ENCODE measurements at regions not wholly inside any gene's neighbourhood (a gene's known extent, or its start where the extent isn't known, plus 50 kb on each side); places are given as distances from the start of the nearest gene placed in this dataset.
"Not testable (repeated sequence)": the region's sequence is repeated elsewhere in the genome, so short reads cannot be mapped to it uniquely, and the experiment has no call there.

GRCh38 chr7:120191423-120191822, 81.6 kb upstream of the KCND2 start:
- H3K27ac ChIP-seq (ENCODE audit: low read depth, low read length, severe bottlenecking); H3K4me1 ChIP-seq (ENCODE audit: control insufficient read depth, insufficient read depth, low read length, poor library complexity, severe bottlenecking); H3K36me3 ChIP-seq (ENCODE audit: control insufficient read depth, insufficient read depth, low read length); H3K4me3 ChIP-seq (ENCODE audit: extremely low read depth, insufficient read depth, low read length, poor library complexity, severe bottlenecking); H3K9me3 ChIP-seq (ENCODE audit: control insufficient read depth, low read length): not testable (repeated sequence)
- WGBS, 2 experiments (ENCODE audit: insufficient coverage in 2 of 2), result no CpG with 5 or more reads among the region's 1 CpG

- no peaks in the 10 kb centered on the region for H3K9me3 ChIP-seq (ENCODE audit: control insufficient read depth, low read length)
- no peaks in the 10 kb centered on the region for H3K4me1 ChIP-seq (ENCODE audit: control insufficient read depth, insufficient read depth, low read length, poor library complexity, severe bottlenecking)
- no peak overlapping the region for H3K27ac ChIP-seq (ENCODE audit: low read depth, low read length, severe bottlenecking)
- WGBS, 2 experiments (ENCODE audit: insufficient coverage in 2 of 2), result 80% methylated on average over 1 of the region's 1 CpG; no CpG with 5 or more reads in 1 of the 2 experiments
- H3K36me3 ChIP-seq (ENCODE audit: control insufficient read depth, insufficient read depth, low read length), result no peaks in the 10 kb centered on the region
- H3K4me3 ChIP-seq (ENCODE audit: extremely low read depth, insufficient read depth, low read length, poor library complexity, severe bottlenecking), result no peak overlapping the region
These were observed 71.7 kb upstream of the KCND2 start for GRCh38 chr7:120201290-120201689.

- H3K4me1 ChIP-seq (ENCODE audit: control insufficient read depth, insufficient read depth, low read length, poor library complexity, severe bottlenecking), result no peaks in the 10 kb centered on the region
- WGBS, 2 experiments (ENCODE audit: insufficient coverage in 2 of 2), result 86 to 88% methylated on average over 2 of the region's 2 CpGs
- H3K36me3 ChIP-seq (ENCODE audit: control insufficient read depth, insufficient read depth, low read length), result no peaks in the 10 kb centered on the region
- no peak overlapping the region for H3K27ac ChIP-seq (ENCODE audit: low read depth, low read length, severe bottlenecking)
- no peak overlapping the region for H3K4me3 ChIP-seq (ENCODE audit: extremely low read depth, insufficient read depth, low read length, poor library complexity, severe bottlenecking)
- H3K9me3 ChIP-seq (ENCODE audit: control insufficient read depth, low read length), result no peaks in the 10 kb centered on the region
These were observed 67.9 kb upstream of the KCND2 start for GRCh38 chr7:120205101-120205500.

- Histone ChIP-seq H3K27ac (ENCODE audit: low read depth, low read length, severe bottlenecking) (no peak overlapping the region), H3K4me1 (ENCODE audit: control insufficient read depth, insufficient read depth, low read length, poor library complexity, severe bottlenecking) (no peaks in the 10 kb centered on the region), H3K9me3 (ENCODE audit: control insufficient read depth, low read length) (no peaks in the 10 kb centered on the region), H3K4me3 (ENCODE audit: extremely low read depth, insufficient read depth, low read length, poor library complexity, severe bottlenecking) (no peak overlapping the region), H3K36me3 (ENCODE audit: control insufficient read depth, insufficient read depth, low read length) (no peaks in the 10 kb centered on the region)
- WGBS, 2 experiments (ENCODE audit: insufficient coverage in 2 of 2), result 91 to 100% methylated on average over 1 to 2 of the region's 3 CpGs
These were observed 65.9 kb upstream of the KCND2 start for GRCh38 chr7:120207037-120207436.

GRCh38 chr7:120215654-120216053, 57.3 kb upstream of the KCND2 start:
- Histone ChIP-seq H3K4me1 (ENCODE audit: control insufficient read depth, insufficient read depth, low read length, poor library complexity, severe bottlenecking) (no peaks in the 10 kb centered on the region), H3K27ac (ENCODE audit: low read depth, low read length, severe bottlenecking) (no peak overlapping the region), H3K9me3 (ENCODE audit: control insufficient read depth, low read length) (no peaks in the 10 kb centered on the region), H3K4me3 (ENCODE audit: extremely low read depth, insufficient read depth, low read length, poor library complexity, severe bottlenecking) (no peak overlapping the region), H3K36me3 (ENCODE audit: control insufficient read depth, insufficient read depth, low read length) (no peaks in the 10 kb centered on the region)
- WGBS, 2 experiments (ENCODE audit: insufficient coverage in 2 of 2), result 83 to 95% methylated on average over 6 to 7 of the region's 7 CpGs

GRCh38 chr7:120216947-120217346, 56.0 kb upstream of the KCND2 start:
- 79 to 92% methylated on average over 2 of the region's 2 CpGs for WGBS, 2 experiments (ENCODE audit: insufficient coverage in 2 of 2)
- H3K27ac ChIP-seq (ENCODE audit: low read depth, low read length, severe bottlenecking), result no peak overlapping the region
- H3K9me3 ChIP-seq (ENCODE audit: control insufficient read depth, low read length), result no peaks in the 10 kb centered on the region
- no peak overlapping the region for H3K4me3 ChIP-seq (ENCODE audit: extremely low read depth, insufficient read depth, low read length, poor library complexity, severe bottlenecking)
- no peaks in the 10 kb centered on the region for H3K36me3 ChIP-seq (ENCODE audit: control insufficient read depth, insufficient read depth, low read length)
- no peaks in the 10 kb centered on the region for H3K4me1 ChIP-seq (ENCODE audit: control insufficient read depth, insufficient read depth, low read length, poor library complexity, severe bottlenecking)

- Histone ChIP-seq H3K27ac (ENCODE audit: low read depth, low read length, severe bottlenecking) (no peak overlapping the region), H3K4me1 (ENCODE audit: control insufficient read depth, insufficient read depth, low read length, poor library complexity, severe bottlenecking) (no peaks in the 10 kb centered on the region), H3K4me3 (ENCODE audit: extremely low read depth, insufficient read depth, low read length, poor library complexity, severe bottlenecking) (no peak overlapping the region), H3K36me3 (ENCODE audit: control insufficient read depth, insufficient read depth, low read length) (no peaks in the 10 kb centered on the region), H3K9me3 (ENCODE audit: control insufficient read depth, low read length) (no peaks in the 10 kb centered on the region)
These were observed 54.3 kb upstream of the KCND2 start for GRCh38 chr7:120218712-120219111.

- Histone ChIP-seq H3K27ac (ENCODE audit: low read depth, low read length, severe bottlenecking) (no peak overlapping the region), H3K4me3 (ENCODE audit: extremely low read depth, insufficient read depth, low read length, poor library complexity, severe bottlenecking) (no peak overlapping the region), H3K36me3 (ENCODE audit: control insufficient read depth, insufficient read depth, low read length) (no peaks in the 10 kb centered on the region), H3K9me3 (ENCODE audit: control insufficient read depth, low read length) (no peaks in the 10 kb centered on the region), H3K4me1 (ENCODE audit: control insufficient read depth, insufficient read depth, low read length, poor library complexity, severe bottlenecking) (no peaks in the 10 kb centered on the region)
These were observed 51.3 kb upstream of the KCND2 start for GRCh38 chr7:120221666-120222065.

All from mesodermal cell (in vitro differentiated cells).